Kidney (tissue), 13 donors: ENCODE measurements at regions not wholly inside any gene's neighbourhood (a gene's known extent, or its start where the extent isn't known, plus 50 kb on each side); places are given as distances from the start of the nearest gene placed in this dataset.

Experiments used
- DNase-seq, 5 donors: peaks; one replicate each; pipeline ENCODE4 v3.0.0-alpha.2; 2013 to 2020
- FAIRE-seq: peaks from 2 replicates; lab custom pipeline; 2012; peaks lifted over from hg19 to GRCh38; lab: Jason Lieb, UNC
- H3K27ac ChIP-seq, 2 donors: one replicate each; pipeline ENCODE4 v1.7.0; 2013; ENCODE audit warnings: low read depth in 2 of 2, low read length in 2 of 2, inconsistent platforms in 1 of 2
- H3K27me3 ChIP-seq: one replicate; pipeline ENCODE4 v1.7.1; 2013; ENCODE audit warnings: low read length, inconsistent platforms; ENCODE audit not compliant: control insufficient read depth, insufficient read depth
- H3K36me3 ChIP-seq, 3 donors: one replicate each; pipeline versions ENCODE4 v1.7.0 to v1.7.1; 2013; ENCODE audit warnings: low read length in 3 of 3, control low read depth in 1 of 3, inconsistent platforms in 1 of 3; ENCODE audit not compliant: insufficient read depth in 3 of 3, control insufficient read depth in 2 of 3
- H3K4me1 ChIP-seq, 3 donors: one replicate each; pipeline versions ENCODE4 v1.7.0 to v1.7.1; 2013; ENCODE audit warnings: low read length in 3 of 3, inconsistent platforms in 1 of 3, low read depth in 1 of 3; ENCODE audit not compliant: control insufficient read depth in 2 of 3, insufficient read depth in 2 of 3
- H3K4me3 ChIP-seq, 3 donors: one replicate each; pipeline versions ENCODE4 v1.7.0 to v1.8.1; 2013; ENCODE audit warnings: low read length in 3 of 3, control low read depth in 1 of 3, inconsistent platforms in 1 of 3
- H3K9ac ChIP-seq, 3 donors: one replicate each; pipeline versions ENCODE4 v1.7.0 to v1.7.1; 2013; ENCODE audit warnings: low read length in 3 of 3, control low read depth in 1 of 3, inconsistent platforms in 1 of 3
- H3K9me3 ChIP-seq, 3 donors: one replicate each; pipeline versions ENCODE4 v1.7.0 to v1.7.1; 2013; ENCODE audit warnings: low read length in 3 of 3, control low read depth in 1 of 3, inconsistent platforms in 1 of 3; ENCODE audit not compliant: control insufficient read depth in 2 of 3, insufficient read depth in 1 of 3
- CTCF ChIP-seq: IDR thresholded peaks from 3 replicates; pipeline ENCODE4 v1.5.1; 2012; ENCODE audit warnings: mild to moderate bottlenecking, moderate library complexity, borderline replicate concordance; ENCODE audit not compliant: insufficient read depth; ENCODE audit errors: extremely low read depth
- intact Hi-C: fragments of 100-400 bp; cut with DNase I; formaldehyde crosslinking; loops from one replicate; pipeline ENCODE4 v1.11.1; 2022
- donor health status: control.
- donor health status: control.
- donor health status: control.
- donor health status: control.
- donor health status: control.
- donor health status: DM: yes; HTN: yes; CAD: no.
- donor health status: Normal renal cell carcinoma (clear cell type).

GRCh38 chr9:73539881-73540390 lies 388.3 kb downstream of the ANXA1 start:
- FAIRE-seq: no peak
- no peaks in the 10 kb centered on the region for H3K4me1 ChIP-seq

DNA sequence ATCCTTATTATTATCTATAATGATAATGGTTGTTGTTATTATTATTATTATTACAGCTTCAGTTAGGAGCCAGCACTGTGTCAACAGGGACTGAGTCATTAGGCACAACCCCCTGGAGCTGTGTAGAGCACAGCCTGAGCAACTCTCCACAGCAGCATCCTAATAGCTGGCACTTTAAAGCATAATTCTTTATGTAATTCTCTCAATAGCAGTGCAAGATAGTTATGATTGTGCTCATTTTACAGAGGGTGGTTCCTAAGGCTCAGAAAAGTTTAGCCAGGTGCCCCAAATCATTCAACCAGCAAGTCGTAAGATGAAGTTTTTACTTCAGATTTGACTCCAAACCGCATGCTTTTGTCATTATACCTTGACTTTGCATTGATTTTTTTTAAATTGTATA lies 390.3 kb downstream of the ANXA1 start:
- Histone ChIP-seq H3K4me3 (no peak overlapping the region), H3K27me3 (no peaks in the 10 kb centered on the region), H3K4me1 (no peaks in the 10 kb centered on the region), H3K9me3 (no peaks in the 10 kb centered on the region), H3K27ac (no peak overlapping the region), H3K9ac (no peak overlapping the region), H3K36me3 (no peaks in the 10 kb centered on the region)
- FAIRE-seq (no peak), DNase-seq (no peak)
- TF ChIP-seq CTCF: no peak
- intact Hi-C loops: no loop called here

More at GRCh38 chr9:73539881-73540390, 388.3 kb downstream of the ANXA1 start:
- Histone ChIP-seq H3K9me3 (no peaks in the 10 kb centered on the region), H3K36me3 (no peaks in the 10 kb centered on the region), H3K27me3 (no peaks in the 10 kb centered on the region), H3K27ac (no peak overlapping the region), H3K9ac (no peak overlapping the region), H3K4me3 (no peak overlapping the region)
- intact Hi-C loops: no loop called here
- DNase-seq: no peak
- no peak for TF ChIP-seq CTCF

DNA sequence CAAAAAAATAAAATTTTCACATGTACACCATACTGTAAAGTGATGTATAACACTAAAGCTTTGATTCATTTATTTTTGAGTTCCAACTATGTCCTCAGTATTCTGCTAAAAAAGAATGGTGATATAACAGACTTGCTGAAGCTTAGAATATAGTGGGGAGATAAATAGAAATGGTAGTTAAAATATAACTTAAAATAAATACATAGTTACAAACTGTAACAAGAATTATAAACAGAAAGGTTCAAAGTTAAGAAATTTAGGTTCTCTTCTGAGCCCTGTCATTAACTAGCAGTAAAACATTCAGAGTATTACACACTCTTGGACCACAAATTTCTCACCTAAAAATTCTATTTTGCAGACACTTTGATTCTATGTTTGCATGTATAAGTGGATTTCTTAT lies 392.1 kb downstream of the ANXA1 start:
- TF ChIP-seq CTCF: no peak

DNA sequence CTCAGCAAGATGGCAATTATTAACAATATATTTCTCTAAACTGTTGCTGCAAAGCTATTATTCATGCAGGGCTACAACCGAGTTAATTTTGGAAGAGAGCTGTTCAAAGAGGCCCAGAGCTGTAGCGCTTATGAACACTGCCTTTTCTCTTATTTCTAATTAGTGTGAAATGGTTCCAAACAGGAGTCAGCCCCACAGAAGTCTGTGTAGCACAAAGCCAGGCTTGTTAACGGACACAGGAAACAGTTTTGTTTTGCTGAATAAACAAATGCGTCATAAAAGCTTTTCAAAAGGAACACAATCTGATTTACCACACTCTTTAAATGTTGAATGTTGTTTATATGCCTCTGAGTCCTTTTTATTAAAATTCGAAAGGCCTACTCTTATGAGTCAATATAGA lies 396.5 kb downstream of the ANXA1 start:
- Histone ChIP-seq H3K27me3 (no peaks in the 10 kb centered on the region), H3K4me1 (no peaks in the 10 kb centered on the region), H3K9ac (no peak overlapping the region), H3K27ac (no peak overlapping the region), H3K9me3 (no peaks in the 10 kb centered on the region), H3K36me3 (no peaks in the 10 kb centered on the region), H3K4me3 (no peak overlapping the region)
- intact Hi-C loops: no loop called here
- TF ChIP-seq CTCF: no peak
- FAIRE-seq (no peak), DNase-seq (no peak)

More for the DNA sequence above, 392.1 kb downstream of the ANXA1 start:
- Histone ChIP-seq H3K27me3 (no peaks in the 10 kb centered on the region), H3K27ac (no peak overlapping the region), H3K9me3 (no peaks in the 10 kb centered on the region), H3K9ac (no peak overlapping the region), H3K4me3 (no peak overlapping the region), H3K4me1 (no peaks in the 10 kb centered on the region), H3K36me3 (no peaks in the 10 kb centered on the region)
- FAIRE-seq (no peak), DNase-seq (no peak)
- intact Hi-C loops: no loop called here
